ENCODE measurements at regions not wholly inside any gene's neighbourhood (a gene's known extent, or its start where the extent isn't known, plus 50 kb on each side); places are given as distances from the start of the nearest gene placed in this dataset.
"Not testable (repeated sequence)": the region's sequence is repeated elsewhere in the genome, so short reads cannot be mapped to it uniquely, and the experiment has no call there.

DNA sequence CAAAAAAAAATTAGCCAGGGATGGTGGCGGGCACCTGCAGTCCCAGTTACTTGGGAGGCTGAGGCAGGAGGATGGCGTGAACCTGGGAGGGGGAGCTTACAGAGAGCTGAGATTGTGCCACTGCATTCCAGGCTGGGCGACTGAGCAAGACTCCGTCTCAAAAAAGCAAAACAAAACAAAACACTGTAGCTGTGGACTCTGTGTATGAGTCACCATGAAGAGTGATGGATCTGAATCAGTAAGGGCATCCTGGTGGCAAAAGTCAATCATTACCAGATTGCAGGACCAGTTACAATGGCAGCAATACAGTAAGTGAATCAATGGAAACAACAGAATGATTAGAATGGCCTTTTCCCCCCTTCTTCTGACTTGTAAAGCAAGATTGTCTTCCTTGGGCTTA lies 113.7 kb upstream of the CCDC180 start:
- TF ChIP-seq, protein P1, sequence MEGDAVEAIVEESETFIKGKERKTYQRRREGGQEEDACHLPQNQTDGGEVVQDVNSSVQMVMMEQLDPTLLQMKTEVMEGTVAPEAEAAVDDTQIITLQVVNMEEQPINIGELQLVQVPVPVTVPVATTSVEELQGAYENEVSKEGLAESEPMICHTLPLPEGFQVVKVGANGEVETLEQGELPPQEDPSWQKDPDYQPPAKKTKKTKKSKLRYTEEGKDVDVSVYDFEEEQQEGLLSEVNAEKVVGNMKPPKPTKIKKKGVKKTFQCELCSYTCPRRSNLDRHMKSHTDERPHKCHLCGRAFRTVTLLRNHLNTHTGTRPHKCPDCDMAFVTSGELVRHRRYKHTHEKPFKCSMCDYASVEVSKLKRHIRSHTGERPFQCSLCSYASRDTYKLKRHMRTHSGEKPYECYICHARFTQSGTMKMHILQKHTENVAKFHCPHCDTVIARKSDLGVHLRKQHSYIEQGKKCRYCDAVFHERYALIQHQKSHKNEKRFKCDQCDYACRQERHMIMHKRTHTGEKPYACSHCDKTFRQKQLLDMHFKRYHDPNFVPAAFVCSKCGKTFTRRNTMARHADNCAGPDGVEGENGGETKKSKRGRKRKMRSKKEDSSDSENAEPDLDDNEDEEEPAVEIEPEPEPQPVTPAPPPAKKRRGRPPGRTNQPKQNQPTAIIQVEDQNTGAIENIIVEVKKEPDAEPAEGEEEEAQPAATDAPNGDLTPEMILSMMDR (conservative IDR thresholded peaks at IDR 0.05; ENCODE audit: low read length), result not testable (repeated sequence)
- TF ChIP-seq EZH2phosphoT487 (IDR thresholded peaks at IDR 0.05; ENCODE audit: borderline replicate concordance), result not testable (repeated sequence)
